ENCODE measurements at regions not wholly inside any gene's neighbourhood (a gene's known extent, or its start where the extent isn't known, plus 50 kb on each side); places are given as distances from the start of the nearest gene placed in this dataset.

GRCh38 chr2:172279813-172280212 is 147.6 kb upstream of the ITGA6 start:
- TF ChIP-seq, protein P1, sequence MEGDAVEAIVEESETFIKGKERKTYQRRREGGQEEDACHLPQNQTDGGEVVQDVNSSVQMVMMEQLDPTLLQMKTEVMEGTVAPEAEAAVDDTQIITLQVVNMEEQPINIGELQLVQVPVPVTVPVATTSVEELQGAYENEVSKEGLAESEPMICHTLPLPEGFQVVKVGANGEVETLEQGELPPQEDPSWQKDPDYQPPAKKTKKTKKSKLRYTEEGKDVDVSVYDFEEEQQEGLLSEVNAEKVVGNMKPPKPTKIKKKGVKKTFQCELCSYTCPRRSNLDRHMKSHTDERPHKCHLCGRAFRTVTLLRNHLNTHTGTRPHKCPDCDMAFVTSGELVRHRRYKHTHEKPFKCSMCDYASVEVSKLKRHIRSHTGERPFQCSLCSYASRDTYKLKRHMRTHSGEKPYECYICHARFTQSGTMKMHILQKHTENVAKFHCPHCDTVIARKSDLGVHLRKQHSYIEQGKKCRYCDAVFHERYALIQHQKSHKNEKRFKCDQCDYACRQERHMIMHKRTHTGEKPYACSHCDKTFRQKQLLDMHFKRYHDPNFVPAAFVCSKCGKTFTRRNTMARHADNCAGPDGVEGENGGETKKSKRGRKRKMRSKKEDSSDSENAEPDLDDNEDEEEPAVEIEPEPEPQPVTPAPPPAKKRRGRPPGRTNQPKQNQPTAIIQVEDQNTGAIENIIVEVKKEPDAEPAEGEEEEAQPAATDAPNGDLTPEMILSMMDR (IDR thresholded peaks at IDR 0.05; ENCODE audit: control insufficient read depth, insufficient read depth, low read depth, low read length, missing control alignments), result no peak

DNA sequence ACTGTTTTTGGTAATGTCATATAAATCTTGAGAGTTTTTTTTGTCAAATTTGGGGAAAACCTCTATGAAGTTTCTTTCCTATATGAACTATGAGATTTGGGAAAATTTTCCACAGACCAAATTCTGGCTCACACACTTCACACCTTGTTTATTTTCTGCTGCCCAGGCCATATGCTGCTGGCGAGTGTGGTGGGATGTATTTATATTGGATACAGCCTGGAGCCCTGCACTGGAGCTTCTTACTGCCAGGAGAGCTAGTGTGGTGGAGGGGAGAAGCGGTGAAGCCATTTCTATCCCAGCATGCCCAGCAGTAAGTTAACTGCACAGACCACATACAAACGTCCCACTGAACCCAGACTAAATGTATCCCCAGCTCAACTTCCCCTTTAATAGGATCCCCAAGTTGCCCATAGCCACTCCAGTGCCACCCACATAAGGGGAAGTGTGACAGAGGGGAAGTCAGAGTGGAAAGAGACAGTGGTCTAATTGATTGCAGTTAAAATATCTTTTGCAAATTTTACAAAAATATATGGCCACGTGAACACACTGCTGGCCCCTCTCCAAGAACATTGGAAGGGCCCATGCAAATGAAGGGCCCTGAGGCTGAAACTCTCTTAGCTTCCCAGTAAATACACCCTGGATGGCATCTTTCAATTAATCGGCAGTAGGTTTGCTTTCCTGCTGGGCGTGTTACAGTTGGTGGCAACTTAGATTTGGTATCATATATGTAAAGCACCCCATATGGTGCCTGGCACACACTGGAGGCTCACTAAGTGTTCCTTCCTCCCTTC is 146.6 kb upstream of the ITGA6 start:
- no peak for DNase-seq (ENCODE audit: low read depth)
- no peak overlapping the region for H3K4me3 ChIP-seq (ENCODE audit: control insufficient read depth, low read depth, low read length)
- TF ChIP-seq, protein P1 (IDR thresholded peaks at IDR 0.05; ENCODE audit: control insufficient read depth, insufficient read depth, low read depth, low read length, missing control alignments), result no peak

More at GRCh38 chr2:172279813-172280212, 147.6 kb upstream of the ITGA6 start:
- no peak for DNase-seq (ENCODE audit: low read depth)
- no peak overlapping the region for H3K4me3 ChIP-seq (ENCODE audit: control insufficient read depth, low read depth, low read length)

DNA sequence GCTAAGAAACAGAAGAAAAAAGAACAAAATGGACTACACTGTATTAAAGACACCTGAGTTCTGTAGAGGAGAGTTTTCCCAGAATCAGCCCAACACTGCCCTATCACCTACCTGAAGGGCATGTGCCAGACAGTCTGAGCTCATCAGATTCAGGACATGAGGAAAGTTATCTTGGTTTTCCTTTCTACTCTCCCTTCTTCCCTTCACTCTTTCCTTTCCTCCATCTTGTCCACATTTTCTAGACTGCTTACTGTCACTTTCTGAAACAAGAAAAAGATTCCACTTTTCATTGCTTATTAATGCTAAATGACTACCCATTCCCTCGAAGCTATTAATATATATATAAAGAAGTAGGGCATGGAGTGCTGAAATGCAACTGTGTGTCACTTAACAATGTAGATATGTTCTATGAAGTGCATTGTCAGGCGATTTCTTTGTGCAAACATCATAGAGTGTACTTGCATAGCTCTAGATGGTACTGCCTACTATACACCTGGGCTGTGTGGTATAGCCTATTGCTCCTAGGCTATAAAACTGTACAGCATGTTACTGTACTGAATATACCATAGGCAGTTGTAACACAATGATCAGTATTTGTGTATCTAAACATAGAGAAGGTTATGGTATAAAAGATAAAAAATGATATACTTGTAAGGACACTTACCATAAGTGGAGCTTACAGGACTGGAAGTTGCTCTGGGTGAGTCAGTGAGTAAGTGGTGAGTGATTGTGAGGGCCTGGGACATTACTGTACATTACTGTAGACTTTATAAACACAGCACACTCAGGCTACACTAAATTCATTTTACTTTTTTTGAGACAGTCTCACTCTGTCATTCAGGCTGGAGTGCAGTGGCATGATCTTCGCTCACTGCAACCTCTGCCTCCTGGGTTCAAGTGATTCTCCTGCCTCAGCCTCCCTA is 145.5 kb upstream of the ITGA6 start:
- DNase-seq (ENCODE audit: low read depth), result no peak
- no peak overlapping the region for H3K4me3 ChIP-seq (ENCODE audit: control insufficient read depth, low read depth, low read length)
- TF ChIP-seq, protein P1 (IDR thresholded peaks at IDR 0.05; ENCODE audit: control insufficient read depth, insufficient read depth, low read depth, low read length, missing control alignments), result no peak

DNA sequence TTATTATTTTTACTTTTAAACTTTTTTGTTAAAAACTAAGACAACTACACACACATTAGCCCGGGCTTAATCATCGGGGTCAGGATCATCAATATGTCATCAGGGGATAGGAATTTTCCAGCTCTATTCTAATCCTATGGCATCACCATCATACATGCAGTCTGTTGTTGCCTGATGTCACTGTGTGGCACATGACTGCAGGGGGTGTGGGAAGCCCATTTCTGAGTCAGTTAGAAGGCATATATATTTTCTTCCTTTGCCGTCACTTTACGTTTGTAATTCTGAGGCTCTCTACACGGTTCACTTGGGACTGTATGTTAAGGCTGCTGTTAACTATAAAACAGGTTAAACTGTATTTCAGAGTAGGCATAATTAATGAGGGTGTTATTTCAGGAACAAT is 144.4 kb upstream of the ITGA6 start:
- TF ChIP-seq, protein P1 (IDR thresholded peaks at IDR 0.05; ENCODE audit: control insufficient read depth, insufficient read depth, low read depth, low read length, missing control alignments), result no peak
- peak; percentile 49 for DNase-seq (ENCODE audit: low read depth)
- no peak overlapping the region for H3K4me3 ChIP-seq (ENCODE audit: control insufficient read depth, low read depth, low read length)

- TF ChIP-seq, protein P1 (IDR thresholded peaks at IDR 0.05; ENCODE audit: control insufficient read depth, insufficient read depth, low read depth, low read length, missing control alignments), result no peak
- H3K4me3 ChIP-seq (ENCODE audit: control insufficient read depth, low read depth, low read length), result no peak overlapping the region
- DNase-seq (ENCODE audit: low read depth), result no peak
Observed at GRCh38 chr2:172283476-172283875, 143.9 kb upstream of the ITGA6 start.

- no peak for DNase-seq (ENCODE audit: low read depth)
- TF ChIP-seq, protein P1 (IDR thresholded peaks at IDR 0.05; ENCODE audit: control insufficient read depth, insufficient read depth, low read depth, low read length, missing control alignments), result no peak
- H3K4me3 ChIP-seq (ENCODE audit: control insufficient read depth, low read depth, low read length), result no peak overlapping the region
Observed at GRCh38 chr2:172284209-172284608, 143.2 kb upstream of the ITGA6 start.
